Spleen (tissue), 7 donors: ENCODE measurements at regions not wholly inside any gene's neighbourhood (a gene's known extent, or its start where the extent isn't known, plus 50 kb on each side); places are given as distances from the start of the nearest gene placed in this dataset.

Source experiments
- POLR2A ChIP-seq, 3 donors: fragments of 450-650 bp; IDR thresholded peaks; one replicate each; pipeline ENCODE4 v1.5.1; 2017; ENCODE audit warnings: antibody characterized with exemption in 3 of 3, mild to moderate bottlenecking in 1 of 3
- TF ChIP-seq, protein P1 (sequence below), 11 experiments: fragments of 200-600 bp in 7 of 11; fragments of 450-650 bp in 4 of 11; sonication (generic) in 4 of 11; IDR thresholded peaks in 8 of 11; conservative IDR thresholded peaks in 3 of 11; 1 replicate in 7 of 11; 2 replicates in 4 of 11; pipeline versions ENCODE4 v1.4.0 to v1.8.0; 2016 to 2021; ENCODE audit warnings: antibody characterized with exemption in 11 of 11, inconsistent platforms in 4 of 11, mild to moderate bottlenecking in 1 of 11
- donor health status: DM: no; HTN: no; CAD: no; lungs with moderate emphysema.
- donor health status: DM: no; HTN: no; CAD: no.
- donor health status: DM: no; HTN: no; CAD: no.

DNA sequence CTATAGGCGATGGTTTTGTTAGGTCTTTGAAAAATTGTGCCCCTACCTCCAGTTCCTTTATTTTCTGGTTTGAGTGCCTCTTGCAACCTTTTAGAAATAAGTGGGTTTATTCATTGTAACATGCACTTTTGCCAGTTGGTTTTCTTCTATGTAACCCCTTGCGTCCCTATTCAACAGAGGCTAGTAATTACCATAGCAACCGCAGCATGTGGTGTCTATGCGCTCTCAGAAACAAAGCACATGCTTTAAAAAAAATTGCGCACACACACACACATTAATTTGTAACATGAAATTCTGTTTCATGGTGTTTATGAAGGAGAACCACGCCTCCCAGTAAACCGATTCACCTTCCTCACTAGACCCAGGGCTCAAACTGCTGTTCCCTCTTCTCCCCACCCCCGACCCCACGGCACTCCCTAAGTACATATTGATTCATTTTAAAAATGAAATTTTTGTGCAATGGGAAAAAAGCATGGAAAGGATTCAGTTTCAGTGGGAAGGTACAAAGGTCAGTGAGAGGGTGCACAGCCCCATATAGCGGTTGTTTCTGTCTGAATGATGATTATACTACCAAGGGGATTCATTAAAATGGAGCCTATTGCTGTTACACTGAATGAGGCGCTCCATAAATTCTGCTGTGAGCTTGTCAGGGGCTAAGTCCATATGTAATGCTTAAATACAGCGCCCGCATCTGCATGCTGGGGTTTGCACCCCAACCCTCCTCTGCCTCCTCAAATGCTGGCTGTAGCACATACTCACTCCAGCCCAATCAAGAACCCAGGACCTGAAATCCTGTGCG lies 206.9 kb downstream of the ICOS start:
- TF ChIP-seq, protein P1, sequence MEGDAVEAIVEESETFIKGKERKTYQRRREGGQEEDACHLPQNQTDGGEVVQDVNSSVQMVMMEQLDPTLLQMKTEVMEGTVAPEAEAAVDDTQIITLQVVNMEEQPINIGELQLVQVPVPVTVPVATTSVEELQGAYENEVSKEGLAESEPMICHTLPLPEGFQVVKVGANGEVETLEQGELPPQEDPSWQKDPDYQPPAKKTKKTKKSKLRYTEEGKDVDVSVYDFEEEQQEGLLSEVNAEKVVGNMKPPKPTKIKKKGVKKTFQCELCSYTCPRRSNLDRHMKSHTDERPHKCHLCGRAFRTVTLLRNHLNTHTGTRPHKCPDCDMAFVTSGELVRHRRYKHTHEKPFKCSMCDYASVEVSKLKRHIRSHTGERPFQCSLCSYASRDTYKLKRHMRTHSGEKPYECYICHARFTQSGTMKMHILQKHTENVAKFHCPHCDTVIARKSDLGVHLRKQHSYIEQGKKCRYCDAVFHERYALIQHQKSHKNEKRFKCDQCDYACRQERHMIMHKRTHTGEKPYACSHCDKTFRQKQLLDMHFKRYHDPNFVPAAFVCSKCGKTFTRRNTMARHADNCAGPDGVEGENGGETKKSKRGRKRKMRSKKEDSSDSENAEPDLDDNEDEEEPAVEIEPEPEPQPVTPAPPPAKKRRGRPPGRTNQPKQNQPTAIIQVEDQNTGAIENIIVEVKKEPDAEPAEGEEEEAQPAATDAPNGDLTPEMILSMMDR (IDR thresholded peaks at IDR 0.05 in 8 of 11, conservative IDR thresholded peaks at IDR 0.05 in 3 of 11): no peak
- TF ChIP-seq POLR2A (IDR thresholded peaks at IDR 0.05): no peak
